OCI-LY3 (cell line): ENCODE measurements at regions not wholly inside any gene's neighbourhood (a gene's known extent, or its start where the extent isn't known, plus 50 kb on each side); places are given as distances from the start of the nearest gene placed in this dataset.

Experiments
- H2AFZ ChIP-seq: fragments of 200-600, 300-600 bp; shearing (Covaris generic); 2 replicates; pipeline ENCODE4 v1.6.0; 2014; ENCODE audit warnings: antibody characterized with exemption, low read depth, low read length
- H3K27ac ChIP-seq: fragments of 200-600, 300-600 bp; sonication (generic); 2 replicates; pipeline ENCODE4 v1.5.1; 2014; ENCODE audit warnings: mild to moderate bottlenecking, low read length, moderate library complexity, mixed read lengths
- H3K27me3 ChIP-seq: fragments of 200-600, 300-600 bp; sonication (generic); 2 replicates; pipeline ENCODE4 v1.6.1; 2014; ENCODE audit warnings: low read depth, low read length, mixed read lengths
- H3K36me3 ChIP-seq: fragments of 200-600, 300-600 bp; sonication (generic); replicated peaks from 2 replicates; pipeline ENCODE3; 2014; ENCODE audit warnings: low read depth, low read length, mixed read lengths
- H3K4me1 ChIP-seq: fragments of 300-600, 200-600 bp; sonication (generic); 2 replicates; pipeline ENCODE4 v1.6.1; 2014; ENCODE audit warnings: low read length, mixed read lengths
- H3K4me2 ChIP-seq: fragments of 200-600, 300-600 bp; sonication (generic); 2 replicates; pipeline ENCODE4 v1.6.1; 2014; ENCODE audit warnings: low read length, mixed read lengths
- H3K4me3 ChIP-seq: fragments of 300-600, 200-600 bp; sonication (generic); 2 replicates; pipeline ENCODE4 v1.5.1; 2014; ENCODE audit warnings: antibody characterized with exemption, mild to moderate bottlenecking, low read length, moderate library complexity
- H3K79me2 ChIP-seq: fragments of 300-600, 200-600 bp; shearing (Covaris generic); 2 replicates; pipeline ENCODE4 v1.6.1; 2014; ENCODE audit warnings: mild to moderate bottlenecking, low read length, mixed read lengths
- H3K9ac ChIP-seq: fragments of 300-600, 200-600 bp; shearing (Covaris generic); 2 replicates; pipeline ENCODE4 v1.6.0; 2014; ENCODE audit warnings: mild to moderate bottlenecking, low read length, moderate library complexity
- H3K9me3 ChIP-seq: fragments of 200-600, 300-600 bp; shearing (Covaris generic); 2 replicates; pipeline ENCODE4 v1.6.1; 2014; ENCODE audit warnings: low read length, mixed read lengths; ENCODE audit not compliant: insufficient read depth
- H4K20me1 ChIP-seq: fragments of 200-600, 300-600 bp; sonication (generic); 2 replicates; pipeline ENCODE4 v1.6.1; 2016; ENCODE audit warnings: low read length, mixed read lengths; ENCODE audit not compliant: insufficient read depth
- EZH2phosphoT487 ChIP-seq: fragments of 200-600 bp; shearing (Covaris generic); IDR thresholded peaks from 2 replicates; pipeline ENCODE4 v1.6.1; 2018; ENCODE audit warnings: antibody characterized with exemption, mixed run types, low read depth
- TF ChIP-seq, protein P1 (sequence below): fragments of 200-600, 300-600 bp; sonication (generic); IDR thresholded peaks from 2 replicates; pipeline ENCODE4 v1.5.1; 2014; ENCODE audit warnings: antibody characterized with exemption, low read length, low read depth

DNA sequence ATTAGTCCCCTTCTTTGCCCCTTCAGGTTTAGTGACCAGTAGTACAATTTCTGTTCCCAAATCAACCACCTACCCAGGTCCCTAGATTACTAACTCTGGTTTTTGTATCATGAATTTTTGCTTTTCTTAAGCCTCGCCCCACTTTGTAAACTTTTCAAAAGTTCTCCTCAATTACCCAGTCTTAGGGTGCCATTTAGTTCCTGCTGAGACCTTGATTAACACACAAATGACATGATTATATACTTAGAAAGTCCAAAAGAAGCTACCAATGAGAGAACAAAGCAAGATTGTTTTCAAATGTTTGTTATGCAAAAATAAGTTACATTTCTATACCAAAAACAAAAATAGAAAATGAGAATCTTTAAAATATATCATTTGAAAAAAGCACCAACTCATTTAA is 594.4 kb downstream of the SQOR start:
- H3K4me2 ChIP-seq = no peak overlapping the region
- no peaks in the 10 kb centered on the region for H4K20me1 ChIP-seq

DNA sequence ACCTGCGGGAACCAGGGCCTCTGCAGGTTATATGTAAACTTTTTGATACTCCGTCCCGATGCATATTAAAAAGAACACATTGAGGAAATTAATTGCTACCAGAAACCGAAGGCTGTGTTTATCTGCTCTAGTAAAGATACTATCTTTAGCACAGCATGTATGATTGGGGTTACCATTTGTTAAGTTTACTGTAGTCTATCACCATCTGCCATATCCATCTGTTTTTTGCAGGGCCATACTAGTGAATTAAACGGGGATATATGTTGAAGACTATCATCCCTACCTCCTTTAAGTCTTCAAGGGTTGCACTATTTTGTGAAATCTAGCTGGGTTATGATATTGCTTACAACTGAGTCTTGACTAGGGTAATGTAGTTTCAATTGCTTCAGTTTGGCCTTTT is 597.0 kb downstream of the SQOR start:
- H3K9me3 ChIP-seq = no peaks in the 10 kb centered on the region
- TF ChIP-seq, protein P1, sequence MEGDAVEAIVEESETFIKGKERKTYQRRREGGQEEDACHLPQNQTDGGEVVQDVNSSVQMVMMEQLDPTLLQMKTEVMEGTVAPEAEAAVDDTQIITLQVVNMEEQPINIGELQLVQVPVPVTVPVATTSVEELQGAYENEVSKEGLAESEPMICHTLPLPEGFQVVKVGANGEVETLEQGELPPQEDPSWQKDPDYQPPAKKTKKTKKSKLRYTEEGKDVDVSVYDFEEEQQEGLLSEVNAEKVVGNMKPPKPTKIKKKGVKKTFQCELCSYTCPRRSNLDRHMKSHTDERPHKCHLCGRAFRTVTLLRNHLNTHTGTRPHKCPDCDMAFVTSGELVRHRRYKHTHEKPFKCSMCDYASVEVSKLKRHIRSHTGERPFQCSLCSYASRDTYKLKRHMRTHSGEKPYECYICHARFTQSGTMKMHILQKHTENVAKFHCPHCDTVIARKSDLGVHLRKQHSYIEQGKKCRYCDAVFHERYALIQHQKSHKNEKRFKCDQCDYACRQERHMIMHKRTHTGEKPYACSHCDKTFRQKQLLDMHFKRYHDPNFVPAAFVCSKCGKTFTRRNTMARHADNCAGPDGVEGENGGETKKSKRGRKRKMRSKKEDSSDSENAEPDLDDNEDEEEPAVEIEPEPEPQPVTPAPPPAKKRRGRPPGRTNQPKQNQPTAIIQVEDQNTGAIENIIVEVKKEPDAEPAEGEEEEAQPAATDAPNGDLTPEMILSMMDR = no peak
- no peak for TF ChIP-seq EZH2phosphoT487
- no peaks in the 10 kb centered on the region for H4K20me1 ChIP-seq
- no peak overlapping the region for H3K4me2 ChIP-seq
- no peaks in the 10 kb centered on the region for H3K79me2 ChIP-seq
- no peak overlapping the region for H2AFZ ChIP-seq
- no peaks in the 10 kb centered on the region for H3K27me3 ChIP-seq
- H3K4me1 ChIP-seq = no peaks in the 10 kb centered on the region
- no peak overlapping the region for H3K27ac ChIP-seq
- no peak overlapping the region for H3K4me3 ChIP-seq
- H3K36me3 ChIP-seq = no peaks in the 10 kb centered on the region
- no peak overlapping the region for H3K9ac ChIP-seq

More for the DNA sequence above, 594.4 kb downstream of the SQOR start:
- TF ChIP-seq EZH2phosphoT487 = no peak
- TF ChIP-seq, protein P1 = no peak
- no peak overlapping the region for H2AFZ ChIP-seq
- no peak overlapping the region for H3K4me3 ChIP-seq
- no peaks in the 10 kb centered on the region for H3K36me3 ChIP-seq
- H3K79me2 ChIP-seq = no peaks in the 10 kb centered on the region
- no peak overlapping the region for H3K27ac ChIP-seq
- no peak overlapping the region for H3K9ac ChIP-seq
- H3K27me3 ChIP-seq = no peaks in the 10 kb centered on the region
- H3K9me3 ChIP-seq = no peaks in the 10 kb centered on the region
- H3K4me1 ChIP-seq = no peaks in the 10 kb centered on the region

DNA sequence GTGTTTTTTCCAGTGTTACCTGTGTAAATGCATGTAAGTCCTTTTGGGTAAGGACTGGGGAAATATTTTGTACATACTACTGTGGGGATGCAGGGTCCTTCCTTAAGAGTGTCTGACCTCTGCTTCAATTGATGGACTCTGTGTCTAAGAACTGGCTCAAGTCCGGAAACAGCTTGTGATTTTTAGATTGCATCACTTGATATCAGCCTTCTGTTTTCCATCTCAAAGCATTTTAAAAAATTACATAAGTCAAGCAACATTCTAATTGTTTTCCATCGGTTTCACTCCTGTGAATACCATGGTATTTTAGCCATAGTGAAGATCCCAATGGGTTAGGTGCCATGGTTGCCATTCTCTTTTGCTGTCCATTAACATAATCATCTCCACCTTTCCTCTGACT is 597.6 kb downstream of the SQOR start:
- Histone ChIP-seq H3K9ac (no peak overlapping the region), H2AFZ (no peak overlapping the region), H3K27me3 (no peaks in the 10 kb centered on the region), H3K36me3 (no peaks in the 10 kb centered on the region), H3K4me1 (no peaks in the 10 kb centered on the region), H3K27ac (no peak overlapping the region), H3K4me2 (no peak overlapping the region), H3K79me2 (no peaks in the 10 kb centered on the region), H4K20me1 (no peaks in the 10 kb centered on the region), H3K4me3 (no peak overlapping the region), H3K9me3 (no peaks in the 10 kb centered on the region)
- no peak for TF ChIP-seq EZH2phosphoT487
- TF ChIP-seq, protein P1 = no peak

DNA sequence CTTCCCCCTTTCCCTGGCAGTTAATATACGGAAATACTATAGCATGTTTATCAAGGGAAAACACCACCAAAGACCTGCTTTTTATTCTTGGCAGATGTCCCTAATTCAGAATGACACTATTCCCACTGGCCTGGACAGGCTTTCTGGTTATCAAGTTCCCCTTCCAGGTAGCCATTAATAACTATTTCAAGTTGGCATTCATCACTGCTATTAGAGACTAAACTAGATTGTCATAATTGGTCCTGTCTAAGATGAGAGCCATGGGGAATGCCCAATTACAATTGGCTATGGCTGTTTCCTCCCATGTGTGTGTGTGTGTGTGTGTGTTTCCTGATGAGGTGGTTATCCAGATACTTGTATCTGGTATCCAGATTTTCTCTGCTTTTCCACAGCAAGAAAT is 608.1 kb downstream of the SQOR start:
- no peak overlapping the region for H3K27ac ChIP-seq
- no peak overlapping the region for H3K4me3 ChIP-seq
- H4K20me1 ChIP-seq = no peaks in the 10 kb centered on the region
- H3K36me3 ChIP-seq = no peaks in the 10 kb centered on the region
- no peaks in the 10 kb centered on the region for H3K9me3 ChIP-seq
- no peaks in the 10 kb centered on the region for H3K4me1 ChIP-seq
- H3K4me2 ChIP-seq = no peak overlapping the region
- H2AFZ ChIP-seq = no peak overlapping the region
- H3K9ac ChIP-seq = no peak overlapping the region
- no peaks in the 10 kb centered on the region for H3K79me2 ChIP-seq
- no peak for TF ChIP-seq EZH2phosphoT487
- TF ChIP-seq, protein P1 = no peak
- no peaks in the 10 kb centered on the region for H3K27me3 ChIP-seq
